ENCODE measurements at regions not wholly inside any gene's neighbourhood (a gene's known extent, or its start where the extent isn't known, plus 50 kb on each side); places are given as distances from the start of the nearest gene placed in this dataset.

DNA sequence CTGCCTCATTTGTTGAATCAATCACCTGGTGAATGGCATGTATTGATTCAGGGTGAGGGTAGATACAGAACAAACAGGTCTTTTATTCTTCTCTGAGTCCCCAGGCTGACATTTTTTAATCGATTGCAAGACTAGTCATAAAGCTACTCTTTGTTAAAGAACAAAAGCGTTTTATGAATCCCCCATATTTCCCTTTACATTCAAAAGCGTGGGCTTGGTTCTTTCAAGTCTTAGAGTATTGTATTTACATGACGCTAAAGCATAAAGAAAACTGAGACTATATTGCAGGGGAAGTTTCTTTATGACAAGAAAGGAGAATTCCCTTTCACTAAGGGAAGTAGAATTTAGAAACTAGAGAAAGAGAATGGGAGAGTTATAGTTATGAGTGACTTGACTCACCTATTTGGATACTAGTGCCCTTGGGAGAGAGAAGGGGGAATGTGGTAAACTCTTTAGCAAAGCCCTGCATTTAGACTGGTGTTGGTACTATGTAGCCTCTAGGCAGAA lies 69.3 kb upstream of the PDE5A start:
- H3K4me3 ChIP-seq = no peak overlapping the region
- no peaks in the 10 kb centered on the region for H3K27me3 ChIP-seq
- no peaks in the 10 kb centered on the region for H3K36me3 ChIP-seq
- intact Hi-C loops (cut with DNase I) = loop anchor here in 4 of 10 donors (5.0 to 10.0 kb wide), 3 partner anchors 77 to 87 kb away; no protein-coding TSS in a partner anchor
- H3K9me3 ChIP-seq = no peaks in the 10 kb centered on the region
- DNase-seq (no peak), ATAC-seq (no peak)
- no peak overlapping the region for H3K27ac ChIP-seq
- 83 to 89% (median 85%) methylated on average over 4 of the region's 4 CpGs for WGBS, 4 donors
- TF ChIP-seq CTCF (IDR thresholded peaks at IDR 0.05) (no peak), POLR2A (IDR thresholded peaks at IDR 0.05) (no peak)
- peaks cover 0 to 7% (median 0%) of the 10 kb centered on the region in 12 donors for H3K4me1 ChIP-seq

DNA sequence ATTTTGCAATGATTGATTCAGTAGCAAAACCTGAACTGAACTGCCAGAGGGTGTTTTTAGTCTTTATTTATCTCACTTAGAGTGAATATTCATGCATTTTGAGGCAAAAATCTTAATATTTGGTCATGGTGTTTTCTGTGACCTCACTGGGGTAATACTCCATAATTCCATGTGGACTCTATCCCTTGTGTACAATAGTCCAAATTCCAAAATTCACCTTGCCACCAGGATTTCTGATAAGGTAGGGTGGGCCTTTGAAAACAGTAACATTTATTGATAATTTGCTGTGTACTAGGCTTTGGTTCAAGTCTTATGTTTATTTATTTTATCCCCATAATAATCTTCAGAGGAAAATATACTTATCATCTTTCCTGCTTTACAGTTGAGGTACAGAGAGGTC lies 68.4 kb upstream of the PDE5A start:
- intact Hi-C loops (cut with DNase I) = loop anchor here in 4 of 10 donors (5.0 to 10.0 kb wide), 3 partner anchors 78 to 88 kb away; no protein-coding TSS in a partner anchor
- Histone ChIP-seq H3K27ac (no peak overlapping the region), H3K27me3 (no peaks in the 10 kb centered on the region), H3K4me1 (peaks cover 0 to 7% (median 0%) of the 10 kb centered on the region in 12 donors), H3K4me3 (no peak overlapping the region), H3K9me3 (no peaks in the 10 kb centered on the region), H3K36me3 (no peaks in the 10 kb centered on the region)
- no peak for TF ChIP-seq POLR2A (IDR thresholded peaks at IDR 0.05)
- TF ChIP-seq CTCF (IDR thresholded peaks at IDR 0.05) = no peak
- ATAC-seq = no peak
- DNase-seq = no peak

GRCh38 chr4:119695216-119695615 lies 66.6 kb upstream of the PDE5A start:
- TF ChIP-seq POLR2A (IDR thresholded peaks at IDR 0.05) (no peak), CTCF (IDR thresholded peaks at IDR 0.05) (no peak)
- intact Hi-C loops (cut with DNase I) = loop anchor here in 4 of 10 donors (5.0 to 10.0 kb wide), 3 partner anchors 80 to 90 kb away; no protein-coding TSS in a partner anchor
- WGBS, 4 donors = 83 to 91% (median 87%) methylated on average over 2 of the region's 2 CpGs

DNA sequence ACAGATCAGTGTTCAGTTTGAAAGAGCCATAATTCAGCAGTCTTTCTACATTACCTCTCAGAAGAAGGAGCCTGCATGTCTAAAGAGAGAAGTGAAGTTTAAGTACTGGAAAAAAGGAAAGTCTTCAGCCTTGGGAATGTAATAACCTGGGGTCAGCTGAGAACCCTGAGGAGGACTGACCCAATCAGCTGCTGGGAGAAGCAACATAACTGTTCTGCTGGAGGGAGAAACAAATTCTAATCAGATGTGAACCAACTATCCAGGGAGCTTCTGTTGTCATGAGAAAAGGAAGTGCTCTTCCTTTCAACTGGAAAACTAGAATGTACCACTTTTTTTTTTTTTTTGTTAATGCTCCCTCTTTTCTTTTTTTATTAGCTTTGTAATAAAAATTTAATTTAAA lies 64.5 kb upstream of the PDE5A start:
- intact Hi-C loops (cut with DNase I) = loop anchor here in 8 of 10 donors (2.0 to 10.0 kb wide), 6 partner anchors 82 to 359 kb away; no protein-coding TSS in a partner anchor
- Histone ChIP-seq H3K4me3 (peak overlapping the region in 8 of 12 donors; percentile 9 to 46 (median 32)), H3K27me3 (no peaks in the 10 kb centered on the region), H3K27ac (peak overlapping the region in 9 of 12 donors; percentile 9 to 64 (median 40)), H3K9me3 (no peaks in the 10 kb centered on the region), H3K36me3 (no peaks in the 10 kb centered on the region), H3K4me1 (peaks cover 0 to 7% (median 0%) of the 10 kb centered on the region in 12 donors)
- TF ChIP-seq POLR2A (IDR thresholded peaks at IDR 0.05) (no peak), CTCF (IDR thresholded peaks at IDR 0.05) (no peak)
- peak in 1 of 5 donors; percentile 15 for DNase-seq
- ATAC-seq = peak in 3 of 4 donors; percentile 48 to 77 (median 70)

More at GRCh38 chr4:119695216-119695615, 66.6 kb upstream of the PDE5A start:
- Histone ChIP-seq H3K4me1 (peaks cover 0 to 7% (median 0%) of the 10 kb centered on the region in 12 donors), H3K27me3 (no peaks in the 10 kb centered on the region), H3K36me3 (no peaks in the 10 kb centered on the region), H3K9me3 (no peaks in the 10 kb centered on the region), H3K4me3 (no peak overlapping the region), H3K27ac (no peak overlapping the region)
- ATAC-seq = no peak
- no peak for DNase-seq
